HG03135 (cell line): ENCODE measurements at regions not wholly inside any gene's neighbourhood (a gene's known extent, or its start where the extent isn't known, plus 50 kb on each side); places are given as distances from the start of the nearest gene placed in this dataset.

Experiments
- ATAC-seq: cut with Tn5 transposase; IDR thresholded peaks from one replicate; pipeline ENCODE4 v1.9.1; 2021; ENCODE audit warnings: mild to moderate bottlenecking, moderate library complexity; ENCODE audit not compliant: unreplicated experiment

DNA sequence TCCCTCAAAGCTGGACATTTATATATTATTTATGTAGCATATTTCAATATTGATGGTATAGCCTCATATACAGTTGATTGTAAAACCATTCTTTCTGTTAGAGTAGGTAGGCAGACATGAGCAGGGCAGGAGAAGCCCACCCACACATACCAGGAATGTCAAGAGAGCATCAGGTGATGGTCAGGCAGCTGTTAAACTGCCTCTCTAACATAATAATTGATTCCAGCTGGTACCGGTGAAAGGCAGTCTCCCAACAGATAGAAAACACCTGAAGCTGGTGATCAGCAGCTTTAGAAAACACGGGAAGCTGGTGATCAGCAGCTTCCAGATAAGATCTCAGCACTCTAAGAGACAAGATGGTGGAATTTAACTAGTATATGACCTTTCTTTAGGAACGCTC, 132.9 kb downstream of the SLITRK6 start:
- ATAC-seq = no peak

DNA sequence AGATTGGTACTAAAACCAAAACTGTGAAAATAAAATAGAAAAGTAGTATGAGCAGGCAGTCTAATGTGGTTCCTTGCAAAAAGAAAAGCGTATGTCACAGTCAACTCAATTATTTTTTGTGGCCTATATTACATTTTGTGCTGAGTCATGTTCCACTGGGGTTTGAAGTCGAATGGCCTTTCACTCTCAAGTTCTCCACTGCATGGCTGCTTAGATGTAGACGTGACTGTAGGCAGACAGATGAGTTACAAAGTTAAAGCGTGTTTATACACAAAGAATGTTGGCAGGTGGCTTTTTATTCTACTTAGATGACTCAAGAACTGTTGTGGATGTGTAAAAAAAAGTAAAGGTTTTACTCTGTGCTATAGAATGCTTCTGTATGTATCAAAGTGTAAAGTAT, 133.9 kb downstream of the SLITRK6 start:
- ATAC-seq = no peak

DNA sequence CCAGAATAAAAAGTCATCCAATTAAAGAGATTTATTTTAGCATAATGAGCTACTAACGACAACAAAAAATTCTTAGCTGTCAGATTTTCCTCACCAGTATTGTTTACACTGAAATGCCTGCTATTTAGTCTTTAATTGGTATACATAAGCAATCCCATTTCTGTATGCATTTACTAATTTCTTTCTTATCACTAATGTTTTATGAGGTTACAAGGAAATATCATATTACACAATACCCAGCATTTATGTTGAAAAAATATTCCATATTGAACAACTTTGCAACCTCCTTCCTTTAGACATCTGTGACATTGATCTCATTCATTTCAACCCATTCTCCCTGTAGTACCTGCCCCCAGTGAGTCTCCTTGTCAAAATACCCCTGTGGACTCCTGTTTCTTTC, 135.4 kb downstream of the SLITRK6 start:
- ATAC-seq = no peak

- ATAC-seq = no peak
Observed at GRCh38 chr13:85662186-85662585, 137.0 kb downstream of the SLITRK6 start.

DNA sequence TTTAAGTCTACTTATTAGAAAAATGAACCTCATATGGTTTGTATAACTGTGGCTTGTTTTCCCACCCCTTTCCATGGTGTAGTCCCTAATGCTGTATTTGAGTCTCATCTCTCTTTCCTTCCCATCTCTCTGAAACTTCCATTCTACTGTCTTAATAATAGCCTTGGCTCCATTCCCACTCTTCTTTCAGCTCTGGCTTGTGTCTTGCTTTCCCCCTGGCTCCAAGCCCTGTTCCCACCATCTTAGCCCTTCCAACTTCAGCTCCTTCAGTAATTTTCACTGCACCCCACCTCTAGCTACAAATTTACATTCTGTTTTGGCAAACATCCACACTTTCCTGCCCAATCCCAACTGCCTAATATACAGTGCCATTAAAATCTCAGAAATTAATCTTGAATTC, 137.5 kb downstream of the SLITRK6 start:
- no peak for ATAC-seq

DNA sequence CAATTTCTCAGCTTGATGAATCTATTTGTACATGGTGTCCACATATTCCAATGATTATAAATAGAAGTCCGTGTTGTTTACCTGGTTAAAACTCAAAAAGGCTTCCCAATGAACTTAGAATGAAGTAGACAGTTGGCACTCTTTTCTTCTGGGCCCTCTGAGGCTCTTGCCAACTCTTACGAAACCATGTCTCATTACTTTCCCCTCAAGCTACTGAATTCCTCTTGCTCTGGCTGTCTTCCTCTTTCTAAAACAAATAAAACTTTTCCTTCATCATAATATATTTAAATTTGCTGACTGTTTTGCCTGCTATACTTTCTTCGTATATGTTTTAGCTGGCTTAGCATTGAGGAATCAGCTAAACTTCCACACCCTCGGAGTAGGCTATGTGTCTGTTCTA, 139.7 kb downstream of the SLITRK6 start:
- ATAC-seq = no peak

GRCh38 chr13:85657942-85658341, 141.3 kb downstream of the SLITRK6 start:
- ATAC-seq = no peak

DNA sequence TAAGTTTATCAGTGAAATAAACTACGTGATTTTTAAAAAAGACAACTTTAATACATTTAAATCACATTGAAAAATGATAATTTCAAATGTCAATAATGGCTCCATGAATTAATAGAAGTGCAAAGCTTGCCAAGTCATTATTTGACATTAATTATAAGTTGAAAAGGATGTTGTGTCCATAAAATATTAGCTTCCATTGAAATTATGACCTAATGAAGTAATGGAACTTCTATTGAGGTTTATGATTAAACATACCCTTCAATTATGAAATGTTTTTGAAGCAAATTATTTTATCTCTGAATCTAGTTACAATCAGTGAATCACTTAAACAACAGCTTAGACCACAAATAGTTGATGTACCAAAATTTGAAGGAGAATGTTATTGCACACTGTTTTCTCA, 144.2 kb downstream of the SLITRK6 start:
- ATAC-seq = no peak

DNA sequence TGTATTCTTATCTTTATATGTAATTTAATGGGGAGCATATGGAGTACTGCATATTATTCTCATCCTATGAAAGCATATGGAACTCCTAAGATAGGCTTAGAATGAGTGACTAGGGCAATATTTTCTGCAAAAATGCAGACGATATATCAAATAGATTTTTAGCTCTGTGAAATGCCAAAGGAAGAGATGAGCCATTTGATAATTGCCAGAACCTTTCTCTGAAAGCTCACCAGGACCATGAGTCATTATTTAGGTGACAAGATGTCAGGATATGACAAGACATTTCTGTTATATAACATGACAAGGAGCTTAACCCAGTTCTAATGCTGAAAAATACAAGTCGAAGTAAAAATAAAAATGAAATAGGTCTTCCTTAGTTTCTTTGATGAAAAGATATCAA, 145.0 kb downstream of the SLITRK6 start:
- ATAC-seq = no peak

GRCh38 chr13:85653681-85654080, 145.5 kb downstream of the SLITRK6 start:
- ATAC-seq = no peak

DNA sequence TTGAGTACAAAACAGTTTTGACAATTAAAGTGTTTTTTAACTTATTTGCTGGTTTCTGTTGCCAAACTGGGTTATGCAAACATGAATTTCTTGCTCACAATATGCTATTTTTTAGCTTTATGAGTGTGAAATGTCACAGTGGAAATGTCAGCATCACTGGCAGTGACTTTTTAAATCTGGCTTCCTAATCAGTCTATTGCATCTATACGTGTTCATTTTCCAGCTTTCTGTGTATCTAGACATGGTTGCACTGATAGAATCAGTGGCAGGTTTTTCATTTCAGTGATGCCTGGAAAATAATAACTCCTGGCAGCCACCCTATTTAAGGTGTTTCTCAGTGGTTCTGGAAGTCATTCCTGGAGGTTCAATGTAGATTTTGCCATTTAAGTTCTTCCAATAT, 146.7 kb downstream of the SLITRK6 start:
- ATAC-seq = no peak

- no peak for ATAC-seq
Observed at GRCh38 chr13:85651440-85651839, 147.8 kb downstream of the SLITRK6 start.

- no peak for ATAC-seq
Observed at GRCh38 chr13:85650613-85651012, 148.6 kb downstream of the SLITRK6 start.

DNA sequence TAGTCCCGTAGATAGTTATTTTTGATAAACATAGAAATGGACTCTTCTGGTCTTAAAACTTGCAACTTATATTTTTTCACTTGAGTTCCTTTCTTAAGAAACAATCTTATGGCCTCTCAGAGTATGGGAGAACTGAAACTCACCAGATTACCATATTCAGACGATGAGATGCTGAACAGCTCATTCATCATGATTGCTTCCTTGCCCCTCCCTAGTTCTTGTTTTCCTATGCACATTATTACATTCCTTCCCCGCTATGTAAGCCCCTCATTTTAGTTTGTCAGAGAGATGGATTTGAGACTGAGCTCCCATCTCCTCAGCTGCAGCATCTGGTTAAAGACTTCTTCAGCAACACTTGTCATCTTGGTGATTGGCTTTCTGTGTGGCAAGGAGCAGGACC, 158.5 kb downstream of the SLITRK6 start:
- no peak for ATAC-seq

DNA sequence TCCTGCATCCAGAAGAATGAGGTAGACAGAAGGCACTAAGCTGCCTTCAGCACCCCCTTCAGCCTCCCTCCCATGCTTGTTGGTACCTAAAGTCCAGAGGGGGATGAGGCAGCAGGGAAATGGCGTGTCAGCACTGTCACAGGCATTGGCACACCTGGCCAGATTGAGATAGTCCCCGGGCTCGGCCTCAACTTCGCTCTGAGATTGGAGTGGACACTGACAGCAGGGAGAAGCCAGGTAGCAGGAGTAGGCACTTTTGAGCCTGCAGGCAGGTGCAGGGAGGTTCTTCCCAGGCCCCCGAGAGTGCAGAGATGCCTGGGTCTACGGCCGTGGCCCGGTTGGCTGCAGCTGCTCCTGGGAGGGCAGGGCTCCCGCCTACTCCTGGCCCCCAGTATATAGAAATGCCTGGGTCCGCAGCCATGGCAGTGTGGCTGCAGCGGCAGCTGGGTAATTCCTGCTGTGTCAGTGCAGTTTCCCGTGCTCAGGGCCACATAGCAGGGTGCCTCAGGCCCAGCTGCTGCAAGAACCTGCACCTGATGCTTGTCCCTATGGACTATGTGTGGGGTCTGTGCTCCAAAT, 160.3 kb downstream of the SLITRK6 start:
- no peak for ATAC-seq

DNA sequence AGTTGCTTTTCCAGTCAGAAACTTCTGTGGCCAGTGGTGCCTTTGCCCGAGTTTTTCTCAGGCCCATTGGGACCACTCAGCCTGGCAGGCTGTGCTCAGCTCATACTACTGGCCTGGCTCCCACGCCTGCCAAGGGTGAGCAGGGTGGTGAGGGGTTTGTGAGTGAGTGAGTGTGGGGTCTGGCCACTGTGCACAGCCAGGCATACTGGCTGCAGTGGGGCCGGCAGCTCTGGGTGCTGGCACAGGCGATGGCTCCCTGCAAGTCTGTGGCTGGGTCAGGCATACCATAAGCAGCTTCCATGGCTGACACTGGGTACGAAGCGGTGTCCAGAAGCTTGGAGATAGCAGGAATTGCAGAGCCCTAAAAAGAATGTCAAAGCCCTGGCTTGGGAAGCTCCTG, 161.0 kb downstream of the SLITRK6 start:
- no peak for ATAC-seq

- ATAC-seq = no peak
Observed at GRCh38 chr13:85632526-85633195, 166.6 kb downstream of the SLITRK6 start.

DNA sequence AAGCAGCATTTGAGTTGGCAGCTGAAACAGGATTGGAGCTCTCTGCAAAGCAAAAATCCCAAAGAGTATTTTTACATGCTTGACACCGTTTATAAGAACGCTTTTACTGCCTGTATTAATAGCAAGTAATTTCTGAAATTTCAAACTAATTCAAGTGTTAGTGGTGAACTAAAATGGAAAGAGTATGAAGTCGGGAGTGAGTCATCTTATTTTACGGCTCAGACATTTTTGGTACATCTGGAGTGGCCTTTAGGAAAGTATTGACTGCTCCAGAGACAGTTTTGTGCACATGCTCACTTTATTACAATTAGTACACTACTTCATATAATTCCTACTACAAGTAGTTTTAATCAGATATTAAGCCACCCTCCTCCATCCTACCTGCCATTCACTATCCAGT, 167.4 kb downstream of the SLITRK6 start:
- no peak for ATAC-seq

GRCh38 chr13:85626603-85627002, 172.6 kb downstream of the SLITRK6 start:
- ATAC-seq = no peak

GRCh38 chr13:85619321-85619720, 179.9 kb downstream of the SLITRK6 start:
- no peak for ATAC-seq

DNA sequence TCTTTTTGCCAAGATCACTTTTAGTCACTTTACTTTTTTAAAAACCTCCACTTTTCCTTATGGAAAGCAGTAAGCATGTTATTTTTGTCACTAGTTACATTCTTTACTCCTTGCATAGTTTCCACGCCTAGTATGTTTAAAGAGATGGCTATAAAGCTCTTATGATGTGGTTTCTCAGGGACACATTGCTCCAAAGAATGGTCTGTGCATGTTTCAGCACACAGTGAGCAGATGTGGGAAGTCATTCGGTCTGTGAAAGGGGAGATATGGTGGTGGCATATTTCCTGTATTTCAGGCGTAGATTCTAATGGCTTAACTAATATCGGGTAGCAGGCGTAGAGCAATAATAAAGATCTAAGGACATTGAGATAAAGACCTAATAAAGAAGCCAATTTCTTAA, 180.7 kb downstream of the SLITRK6 start:
- no peak for ATAC-seq

DNA sequence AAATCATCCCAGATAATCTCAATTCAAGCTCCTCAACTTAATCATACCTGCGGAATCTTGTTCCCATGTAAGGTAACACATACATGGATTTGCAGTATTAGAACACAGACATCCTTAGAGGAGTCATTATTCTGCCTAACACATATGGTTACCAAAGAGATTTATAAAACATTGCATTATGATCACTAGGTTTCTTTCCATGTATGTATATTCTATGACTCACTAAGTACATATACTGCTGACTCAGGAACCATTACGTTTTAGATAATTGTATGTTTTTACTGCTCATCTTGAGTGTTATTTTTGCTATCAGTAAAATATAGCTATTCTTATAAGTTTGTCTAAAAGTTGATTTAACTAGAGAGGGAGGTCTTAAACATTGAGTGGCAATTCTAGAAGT, 182.9 kb downstream of the SLITRK6 start:
- ATAC-seq = no peak

DNA sequence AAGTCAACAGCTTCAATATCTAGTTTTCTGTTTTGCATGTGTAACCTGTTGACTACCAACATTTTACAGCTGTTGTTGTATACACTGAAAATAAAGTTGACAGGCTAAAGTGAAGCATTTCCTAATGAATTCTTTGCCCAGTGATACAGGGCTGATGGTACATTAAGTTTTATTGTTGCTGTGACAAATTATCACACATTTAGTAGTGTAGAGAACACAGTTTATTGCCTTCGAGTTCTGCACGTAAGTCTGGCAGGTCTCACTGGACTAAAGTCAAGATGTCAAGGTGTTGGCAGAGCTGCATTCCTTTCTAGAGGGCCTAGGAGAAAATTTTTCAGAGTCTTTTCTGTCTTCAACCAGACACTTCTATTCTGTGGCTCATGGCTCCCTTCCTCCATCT, 184.2 kb downstream of the SLITRK6 start:
- no peak for ATAC-seq
